CD14-positive monocyte (primary cell): ENCODE measurements at regions not wholly inside any gene's neighbourhood (a gene's known extent, or its start where the extent isn't known, plus 50 kb on each side); places are given as distances from the start of the nearest gene placed in this dataset.

Experiments
- DNase-seq, 3 donors: peaks; one replicate each; pipeline ENCODE4 v3.0.0-alpha.2; 2011 to 2022
- H2AFZ ChIP-seq: 2 replicates; pipeline ENCODE4 v1.6.0; 2012; ENCODE audit warnings: mild to moderate bottlenecking, low read depth, low read length, inconsistent platforms; ENCODE audit not compliant: insufficient read depth, poor library complexity, severe bottlenecking
- H3K27ac ChIP-seq, 2 donors: 1 replicate in 1 of 2; 2 replicates in 1 of 2; pipeline ENCODE4 v1.5.1; 2012 to 2013; ENCODE audit warnings: low read length in 2 of 2, control low read depth in 1 of 2, inconsistent platforms in 1 of 2, low read depth in 1 of 2, mild to moderate bottlenecking in 1 of 2
- H3K27me3 ChIP-seq, 2 donors: one replicate each; pipeline versions ENCODE4 v1.6.0 to v1.6.1; 2011 to 2013; ENCODE audit warnings: low read length in 2 of 2; ENCODE audit not compliant: control insufficient read depth in 2 of 2, insufficient read depth in 2 of 2
- H3K36me3 ChIP-seq, 2 donors: replicated peaks in 1 of 2; 1 replicate in 1 of 2; 2 replicates in 1 of 2; pipeline versions ENCODE4 v1.5.1 to v1.6.1; 2012 to 2013; ENCODE audit warnings: low read length in 2 of 2, control low read depth in 1 of 2, inconsistent platforms in 1 of 2, mild to moderate bottlenecking in 1 of 2; ENCODE audit not compliant: insufficient read depth in 2 of 2, control insufficient read depth in 1 of 2
- H3K4me1 ChIP-seq, 2 donors: 1 replicate in 1 of 2; 2 replicates in 1 of 2; pipeline versions ENCODE4 v1.5.1 to v1.6.1; 2012 to 2013; ENCODE audit warnings: low read length in 2 of 2, control low read depth in 1 of 2, inconsistent platforms in 1 of 2, mild to moderate bottlenecking in 1 of 2, moderate library complexity in 1 of 2; ENCODE audit not compliant: insufficient read depth in 2 of 2, control insufficient read depth in 1 of 2
- H3K4me2 ChIP-seq: replicated peaks from 2 replicates; pipeline ENCODE3; 2012; ENCODE audit warnings: low read length, moderate library complexity, mild to moderate bottlenecking; ENCODE audit not compliant: poor library complexity, severe bottlenecking; ENCODE audit errors: extremely low read depth
- H3K4me3 ChIP-seq, 3 experiments: fragments of 200-600 bp in 1 of 3; sonication (generic) in 1 of 3; replicated peaks in 1 of 3; 1 replicate in 2 of 3; 2 replicates in 1 of 3; pipeline ENCODE4 v1.5.1; 2011 to 2013; ENCODE audit warnings: low read length in 3 of 3, mild to moderate bottlenecking in 3 of 3, control low read depth in 2 of 3, low read depth in 2 of 3, inconsistent platforms in 1 of 3, moderate library complexity in 1 of 3
- H3K79me2 ChIP-seq: 2 replicates; pipeline ENCODE4 v1.6.0; 2012; ENCODE audit warnings: mild to moderate bottlenecking, control low read depth, inconsistent platforms, low read length, moderate library complexity; ENCODE audit not compliant: insufficient read depth
- H3K9ac ChIP-seq: 2 replicates; pipeline ENCODE4 v1.6.0; 2017; ENCODE audit warnings: low read length, mild to moderate bottlenecking; ENCODE audit not compliant: insufficient read depth, poor library complexity, severe bottlenecking
- H3K9me3 ChIP-seq, 2 donors: replicated peaks in 1 of 2; 1 replicate in 1 of 2; 2 replicates in 1 of 2; pipeline versions ENCODE4 v1.5.1 to v1.6.1; 2012 to 2013; ENCODE audit warnings: low read length in 2 of 2, control low read depth in 1 of 2; ENCODE audit not compliant: control insufficient read depth in 1 of 2, insufficient read depth in 1 of 2
- H4K20me1 ChIP-seq: 2 replicates; pipeline ENCODE4 v1.6.0; 2012; ENCODE audit warnings: mild to moderate bottlenecking, low read length, control low read depth, moderate library complexity; ENCODE audit not compliant: insufficient read depth
- H3K27ac Mint-ChIP-seq, 7 donors: one replicate each; pipeline ENCODE4 v1.8.0; 2020; ENCODE audit warnings: mild to moderate bottlenecking in 7 of 7, mixed read lengths in 7 of 7, moderate library complexity in 6 of 7, inconsistent platforms in 2 of 7
- H3K27me3 Mint-ChIP-seq, 3 donors: one replicate each; pipeline ENCODE4 v1.8.0; 2021 to 2022; ENCODE audit warnings: low read depth in 3 of 3, mild to moderate bottlenecking in 3 of 3, mixed read lengths in 3 of 3, moderate library complexity in 3 of 3, inconsistent platforms in 1 of 3
- H3K36me3 Mint-ChIP-seq, 2 donors: one replicate each; pipeline ENCODE4 v1.8.0; 2020; ENCODE audit warnings: mixed read lengths in 2 of 2, inconsistent platforms in 1 of 2, mild to moderate bottlenecking in 1 of 2
- H3K4me1 Mint-ChIP-seq: one replicate; pipeline ENCODE4 v1.8.0; 2020; ENCODE audit warnings: mild to moderate bottlenecking, mixed read lengths
- H3K4me3 Mint-ChIP-seq, 2 donors: one replicate each; pipeline ENCODE4 v1.8.0; 2020; ENCODE audit warnings: mild to moderate bottlenecking in 2 of 2, mixed read lengths in 2 of 2, moderate library complexity in 1 of 2
- H3K9me3 Mint-ChIP-seq, 7 donors: one replicate each; pipeline ENCODE4 v1.8.0; 2020 to 2022; ENCODE audit warnings: mixed read lengths in 7 of 7, mild to moderate bottlenecking in 6 of 7, moderate library complexity in 6 of 7, inconsistent platforms in 2 of 7
- WGBS: methylation state at CpG from one replicate; pipeline ENCODE4 v1.1.5; 2013; ENCODE audit warnings: missing lambda C conversion rate; ENCODE audit not compliant: insufficient coverage; 5-methylcytosine and 5-hydroxymethylcytosine counted together
- intact Hi-C, 2 donors: fragments of 100-400 bp; cut with micrococcal nuclease; formaldehyde crosslinking; loops; one replicate each; pipeline versions ENCODE4 v1.15.0 to v1.15.1; 2023
- TF ChIP-seq, protein P1 (sequence below): fragments of 200-600 bp; IDR thresholded peaks from one replicate; pipeline ENCODE4 v1.8.0; 2022; ENCODE audit warnings: antibody characterized with exemption, mild to moderate bottlenecking

DNA sequence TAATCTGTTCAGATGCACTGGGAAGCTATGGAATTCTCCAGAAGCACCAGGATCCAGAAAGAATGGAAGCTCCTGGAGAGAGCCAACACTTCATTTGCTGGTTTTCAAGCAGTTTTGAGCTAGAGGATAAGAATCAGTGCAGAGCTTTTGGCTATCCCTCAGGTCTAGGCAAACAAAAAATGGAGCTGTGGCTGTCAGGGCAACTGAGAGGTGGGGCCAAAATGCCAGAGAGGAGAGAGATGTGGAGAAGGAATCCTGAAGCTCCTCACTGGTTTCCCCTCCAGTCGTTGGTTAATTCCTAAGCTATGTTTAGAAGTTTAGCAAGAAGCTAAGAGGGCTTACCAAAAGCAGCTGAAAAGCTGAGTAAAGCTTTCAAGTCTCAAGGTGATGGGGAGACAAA is 294.2 kb upstream of the JARID2 start:
- peaks cover 0 to 3% of the 10 kb centered on the region in 2 donors for H3K9me3 ChIP-seq
- H3K36me3 ChIP-seq = no peaks in the 10 kb centered on the region
- peaks cover 35 to 44% of the 10 kb centered on the region in 2 donors for H3K4me1 ChIP-seq
- Mint-ChIP-seq H3K9me3 (peaks cover 0 to 10% (median 7%) of the 10 kb centered on the region in 7 donors), H3K36me3 (peaks cover 1 to 6% of the 10 kb centered on the region in 2 donors), H3K27ac (no peak overlapping the region), H3K4me3 (no peak overlapping the region), H3K27me3 (peaks cover 0 to 2% (median 0%) of the 10 kb centered on the region in 3 donors), H3K4me1 (peaks cover 48% of the 10 kb centered on the region)
- H2AFZ ChIP-seq = no peak overlapping the region
- H3K27me3 ChIP-seq = no peaks in the 10 kb centered on the region
- TF ChIP-seq, protein P1, sequence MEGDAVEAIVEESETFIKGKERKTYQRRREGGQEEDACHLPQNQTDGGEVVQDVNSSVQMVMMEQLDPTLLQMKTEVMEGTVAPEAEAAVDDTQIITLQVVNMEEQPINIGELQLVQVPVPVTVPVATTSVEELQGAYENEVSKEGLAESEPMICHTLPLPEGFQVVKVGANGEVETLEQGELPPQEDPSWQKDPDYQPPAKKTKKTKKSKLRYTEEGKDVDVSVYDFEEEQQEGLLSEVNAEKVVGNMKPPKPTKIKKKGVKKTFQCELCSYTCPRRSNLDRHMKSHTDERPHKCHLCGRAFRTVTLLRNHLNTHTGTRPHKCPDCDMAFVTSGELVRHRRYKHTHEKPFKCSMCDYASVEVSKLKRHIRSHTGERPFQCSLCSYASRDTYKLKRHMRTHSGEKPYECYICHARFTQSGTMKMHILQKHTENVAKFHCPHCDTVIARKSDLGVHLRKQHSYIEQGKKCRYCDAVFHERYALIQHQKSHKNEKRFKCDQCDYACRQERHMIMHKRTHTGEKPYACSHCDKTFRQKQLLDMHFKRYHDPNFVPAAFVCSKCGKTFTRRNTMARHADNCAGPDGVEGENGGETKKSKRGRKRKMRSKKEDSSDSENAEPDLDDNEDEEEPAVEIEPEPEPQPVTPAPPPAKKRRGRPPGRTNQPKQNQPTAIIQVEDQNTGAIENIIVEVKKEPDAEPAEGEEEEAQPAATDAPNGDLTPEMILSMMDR = no peak
- H3K27ac ChIP-seq = no peak overlapping the region
- H3K4me2 ChIP-seq = no peak overlapping the region
- H4K20me1 ChIP-seq = no peaks in the 10 kb centered on the region
- H3K9ac ChIP-seq = no peak overlapping the region
- 60% methylated on average over 1 of the region's 1 CpG for WGBS
- intact Hi-C loops = no loop called here
- no peaks in the 10 kb centered on the region for H3K79me2 ChIP-seq
- no peak overlapping the region for H3K4me3 ChIP-seq
- DNase-seq = no peak

DNA sequence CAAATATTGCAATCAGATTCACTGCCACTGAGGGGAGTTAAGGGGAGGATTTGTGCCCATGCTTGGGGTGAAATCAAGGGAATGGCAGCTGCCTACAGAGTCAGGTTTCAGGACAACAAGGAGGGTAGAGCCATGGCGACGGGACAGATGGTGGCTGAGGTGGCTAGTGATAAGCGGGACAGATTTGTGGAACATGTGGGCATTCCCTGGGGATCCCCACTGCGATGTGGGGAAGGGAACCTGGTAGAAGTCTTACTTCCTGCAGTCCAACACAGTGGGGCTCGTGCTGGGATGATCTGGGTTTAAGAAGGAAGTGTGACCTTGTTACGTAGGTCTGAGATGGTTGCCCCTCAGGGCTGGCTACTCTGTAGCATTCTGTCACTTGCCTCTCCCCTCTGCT is 292.0 kb upstream of the JARID2 start:
- H2AFZ ChIP-seq = no peak overlapping the region
- no peaks in the 10 kb centered on the region for H3K27me3 ChIP-seq
- no peak overlapping the region for H3K9ac ChIP-seq
- peak overlapping the region in 2 of 7 donors; percentile 50 to 65 for H3K27ac Mint-ChIP-seq
- H3K4me2 ChIP-seq = no peak overlapping the region
- H3K9me3 ChIP-seq = peaks cover 0 to 3% of the 10 kb centered on the region in 2 donors
- peaks cover 38 to 40% of the 10 kb centered on the region in 2 donors for H3K4me1 ChIP-seq
- peaks cover 41% of the 10 kb centered on the region for H3K4me1 Mint-ChIP-seq
- H3K27ac ChIP-seq = no peak overlapping the region
- peaks cover 0 to 2% (median 0%) of the 10 kb centered on the region in 3 donors for H3K27me3 Mint-ChIP-seq
- no peak overlapping the region for H3K4me3 Mint-ChIP-seq
- no peaks in the 10 kb centered on the region for H3K36me3 ChIP-seq
- WGBS = 72% methylated on average over 4 of the region's 6 CpGs
- intact Hi-C loops = no loop called here
- no peak overlapping the region for H3K4me3 ChIP-seq
- no peaks in the 10 kb centered on the region for H4K20me1 ChIP-seq
- TF ChIP-seq, protein P1 = no peak
- peak in 1 of 3 donors; percentile 85 for DNase-seq
- peaks cover 0 to 13% (median 7%) of the 10 kb centered on the region in 7 donors for H3K9me3 Mint-ChIP-seq
- peaks cover under 1 to 6% of the 10 kb centered on the region in 2 donors for H3K36me3 Mint-ChIP-seq
- H3K79me2 ChIP-seq = no peaks in the 10 kb centered on the region
